HG03520 (cell line): ENCODE measurements at regions not wholly inside any gene's neighbourhood (a gene's known extent, or its start where the extent isn't known, plus 50 kb on each side); places are given as distances from the start of the nearest gene placed in this dataset.
"Not testable (repeated sequence)": the region's sequence is repeated elsewhere in the genome, so short reads cannot be mapped to it uniquely, and the experiment has no call there.

ENCODE experiments used
- ATAC-seq: cut with Tn5 transposase; IDR thresholded peaks from one replicate; pipeline ENCODE4 v1.9.1; 2021; ENCODE audit warnings: mild to moderate bottlenecking, moderate library complexity; ENCODE audit not compliant: unreplicated experiment

DNA sequence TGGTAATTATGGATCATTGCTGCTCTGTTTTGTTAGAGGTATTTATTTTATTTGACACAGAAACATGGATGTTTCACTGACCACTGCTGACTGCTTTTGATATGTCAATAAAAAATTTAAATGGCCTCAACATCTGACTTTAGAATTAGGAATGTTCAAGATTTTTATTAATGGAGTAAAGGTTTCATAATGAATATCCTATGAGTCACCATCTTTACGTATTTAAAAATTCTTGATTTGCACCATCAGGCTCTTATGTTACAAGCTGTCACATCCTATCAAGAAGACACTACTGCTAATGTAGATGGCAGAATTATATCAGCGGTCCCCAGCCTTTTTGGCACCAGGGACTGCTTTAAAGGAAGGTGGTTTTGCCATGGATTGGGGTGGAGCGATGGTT lies 578.7 kb upstream of the NRP1 start:
- ATAC-seq: no peak

DNA sequence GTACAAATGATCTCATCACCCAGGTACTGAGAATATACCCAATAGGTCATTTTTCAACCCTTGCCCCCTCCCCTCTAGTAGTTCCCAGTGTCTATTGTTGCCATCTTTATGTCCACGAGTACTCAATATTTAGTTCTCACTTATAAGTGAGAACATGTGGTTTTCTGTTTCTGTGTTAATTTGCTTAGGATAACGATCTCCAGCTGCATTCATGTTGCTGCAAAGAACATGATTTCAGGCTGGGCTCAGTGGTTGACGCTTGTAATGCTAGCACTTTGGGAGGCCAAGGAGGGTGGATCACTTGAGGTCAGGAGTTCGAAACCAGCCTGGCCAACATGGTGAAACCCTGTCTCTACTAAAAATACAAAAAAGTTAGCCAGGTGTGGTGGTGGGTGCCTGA lies 575.0 kb upstream of the NRP1 start:
- not testable (repeated sequence) for ATAC-seq

DNA sequence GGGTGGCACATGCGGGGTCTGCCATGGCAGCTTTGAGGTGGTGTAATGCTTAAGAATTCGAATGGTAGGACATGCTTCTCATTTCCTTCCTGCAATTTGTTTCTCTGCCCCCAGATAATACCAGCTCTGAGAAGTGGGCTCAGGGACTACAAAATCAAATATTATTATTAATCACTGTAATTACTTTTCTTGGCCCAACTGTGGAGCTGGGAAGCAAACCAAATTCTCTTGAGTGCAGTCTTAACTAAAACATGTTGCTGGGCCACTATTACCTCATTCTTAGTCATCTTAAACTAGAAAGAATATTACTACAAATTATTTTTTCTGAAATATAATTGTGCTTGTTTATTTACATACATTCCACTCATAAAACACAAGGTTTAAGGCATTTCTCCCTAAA lies 566.7 kb upstream of the NRP1 start:
- no peak for ATAC-seq

DNA sequence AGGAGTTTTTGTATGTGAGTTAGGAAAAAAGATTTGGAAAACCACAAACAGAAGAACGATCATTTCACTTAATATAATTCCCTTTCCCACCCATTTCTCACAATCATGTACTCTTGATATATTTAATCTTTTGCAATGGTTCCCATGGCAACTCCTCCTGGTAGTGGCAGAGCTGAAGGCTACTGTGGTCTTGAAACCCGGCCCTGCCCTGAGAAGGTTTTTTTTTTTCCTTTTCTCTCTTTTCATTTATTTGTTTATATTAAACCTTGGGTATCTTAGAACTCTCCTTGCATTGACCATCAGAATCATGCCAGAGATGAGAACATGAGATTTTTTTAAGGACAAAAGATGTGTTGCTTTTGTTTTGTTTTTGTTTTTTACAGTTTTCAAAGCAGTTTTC lies 566.1 kb upstream of the NRP1 start:
- ATAC-seq: no peak

DNA sequence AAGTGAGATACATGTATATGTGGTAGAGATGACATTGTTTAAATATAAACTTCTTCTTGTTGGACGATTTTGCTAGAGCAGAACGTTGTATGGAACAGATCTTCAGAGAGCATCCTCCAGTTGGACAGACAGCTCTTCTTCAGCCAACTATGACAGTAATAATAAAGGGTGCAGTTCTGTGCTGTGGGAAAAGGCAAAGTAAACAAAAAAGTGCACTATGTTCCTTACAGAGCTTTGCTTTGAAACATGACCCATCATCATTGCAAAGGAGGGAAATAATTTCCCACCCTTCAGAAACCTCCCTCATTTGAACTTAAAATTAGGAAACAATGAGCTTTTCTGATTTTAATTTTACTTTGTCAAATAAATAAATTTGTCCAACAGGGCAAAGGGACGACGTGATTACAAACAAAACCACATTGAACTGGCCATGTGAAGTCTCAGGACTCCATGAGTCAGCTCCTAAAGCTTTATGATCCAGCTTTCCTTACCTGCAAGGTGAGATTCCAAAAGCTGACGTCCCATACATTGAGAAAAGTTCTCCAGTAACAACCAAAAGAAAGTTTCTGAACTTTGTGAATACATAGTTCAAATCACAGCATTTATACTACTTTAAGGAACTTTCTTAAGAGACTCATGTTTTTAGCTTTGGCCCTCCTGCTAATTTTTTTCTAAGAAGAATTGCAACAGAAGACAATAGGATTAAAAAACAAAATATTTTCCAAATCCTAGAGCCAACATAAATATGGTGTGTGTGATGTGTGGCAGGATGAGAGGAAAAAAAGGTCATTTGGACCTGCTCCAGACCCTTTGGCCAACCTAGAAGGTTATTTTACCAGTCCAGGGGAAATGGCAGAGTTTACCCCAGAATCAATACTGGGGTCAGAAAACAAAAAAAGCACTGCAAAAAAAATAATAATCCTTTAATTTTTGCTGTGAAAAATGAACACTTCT lies 565.4 kb upstream of the NRP1 start:
- ATAC-seq: no peak

DNA sequence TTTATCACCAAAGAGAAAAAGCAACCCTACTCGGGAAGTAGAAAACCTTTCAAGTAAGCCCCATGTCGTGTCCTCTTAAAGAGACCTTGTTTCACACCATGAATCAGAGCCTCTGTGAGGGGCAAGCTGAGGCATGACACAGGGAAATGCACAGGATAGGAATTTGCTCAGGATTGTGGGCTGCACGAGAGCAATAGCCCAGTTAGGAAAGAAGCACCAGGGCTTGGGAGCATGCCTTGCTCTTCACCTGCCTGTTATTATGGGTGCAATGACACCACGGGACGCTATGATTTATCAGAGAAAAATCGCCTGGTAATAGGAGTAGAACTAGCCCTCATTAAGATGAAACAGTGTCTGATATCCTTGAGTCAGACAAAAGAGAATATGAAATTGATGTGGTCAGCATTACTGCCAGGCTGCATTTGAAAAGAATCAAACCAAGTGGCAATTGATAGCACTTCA lies 562.9 kb upstream of the NRP1 start:
- no peak for ATAC-seq

DNA sequence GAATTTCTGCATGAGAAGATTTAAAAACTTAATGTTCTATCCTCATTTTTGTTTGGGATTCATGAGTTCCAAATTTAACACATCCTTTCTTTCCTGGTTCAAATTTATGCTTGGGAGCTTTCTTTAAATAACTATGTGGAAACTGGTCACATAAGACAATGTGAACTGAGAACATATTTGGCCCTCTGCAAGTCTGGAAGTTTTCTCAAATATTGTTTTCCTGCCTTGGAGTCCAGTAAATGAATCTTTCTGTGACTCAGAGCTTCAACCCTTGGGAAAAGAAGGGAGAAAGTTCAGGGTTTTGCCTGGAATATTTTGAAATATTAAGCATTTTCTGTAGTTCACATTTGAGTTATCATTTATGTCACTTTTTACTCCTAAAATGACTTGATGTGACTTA lies 559.0 kb upstream of the NRP1 start:
- ATAC-seq: no peak

DNA sequence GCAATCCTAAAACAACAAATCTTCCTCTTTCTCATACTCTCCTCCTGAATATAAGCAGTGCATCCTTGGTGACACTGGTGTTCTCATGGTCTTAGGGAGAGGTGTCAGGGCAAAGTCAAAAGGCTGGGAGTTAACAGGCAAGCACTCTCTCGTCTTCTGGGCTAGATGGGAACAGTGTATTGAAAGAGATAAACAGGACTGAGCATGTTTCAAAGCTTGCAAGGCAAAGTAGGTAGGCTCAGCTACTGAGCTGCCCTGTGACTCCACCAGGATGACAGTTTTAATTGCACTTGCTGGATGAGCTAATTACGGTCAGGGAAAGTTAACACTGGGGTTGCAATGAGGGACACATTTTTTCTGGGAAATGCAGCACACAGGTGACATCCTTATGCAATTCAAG lies 554.9 kb upstream of the NRP1 start:
- no peak for ATAC-seq

DNA sequence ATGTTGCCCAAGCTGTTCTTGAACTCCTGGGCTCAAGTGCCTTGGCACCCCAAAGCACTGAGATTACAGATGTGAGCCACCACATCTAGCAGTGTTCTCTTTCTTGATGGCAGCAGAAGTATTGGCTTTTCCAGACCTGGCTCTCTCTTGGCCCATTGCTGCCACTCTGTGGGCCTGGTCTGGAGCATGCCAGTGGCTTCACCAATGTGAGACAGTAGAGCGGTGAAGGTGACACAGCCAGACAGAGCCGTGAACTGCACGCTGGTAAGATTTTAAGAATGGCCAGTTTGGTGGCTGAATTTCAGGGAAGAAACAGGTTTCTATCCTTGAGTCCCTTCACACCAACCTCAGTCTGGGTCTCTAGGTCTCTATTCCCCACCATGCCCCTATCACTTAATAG lies 552.7 kb upstream of the NRP1 start:
- no peak for ATAC-seq

DNA sequence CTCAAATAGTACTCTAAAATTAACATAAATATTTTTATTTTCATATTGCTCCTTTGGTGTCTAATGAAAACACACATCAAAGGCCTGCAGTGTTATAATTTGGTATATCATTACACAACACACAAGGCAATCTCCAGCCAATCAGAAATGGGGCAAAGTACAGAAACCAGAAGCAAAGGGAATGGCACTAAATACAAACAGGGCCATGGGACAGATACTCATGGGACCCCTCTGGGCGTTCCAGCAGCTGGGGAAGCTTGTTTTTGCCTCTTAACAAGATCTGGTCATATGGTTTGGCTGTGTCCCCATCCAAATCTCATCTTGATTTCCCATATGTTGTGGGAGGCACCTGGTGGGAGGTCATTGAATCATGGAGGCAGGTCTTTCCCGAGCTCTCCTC lies 551.8 kb upstream of the NRP1 start:
- ATAC-seq: no peak

DNA sequence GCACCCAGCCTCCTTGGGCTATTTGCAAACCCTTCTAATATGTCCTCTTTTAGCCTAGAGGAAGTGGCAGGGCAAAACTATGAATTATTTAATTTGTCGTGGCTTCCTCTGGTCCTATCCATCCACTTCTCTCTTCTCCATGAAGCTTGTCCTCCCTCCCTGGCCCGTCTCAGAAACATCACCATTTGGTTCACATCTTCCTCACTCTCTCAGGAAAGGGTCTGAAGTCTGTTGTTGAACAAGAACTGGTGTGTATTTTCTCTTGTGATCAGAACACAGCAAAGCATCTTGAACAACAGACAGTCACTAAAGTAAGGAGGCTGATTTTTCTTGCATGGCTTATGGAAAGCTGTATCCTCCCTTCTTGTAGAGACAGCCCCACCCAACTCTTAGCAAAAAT lies 550.1 kb upstream of the NRP1 start:
- no peak for ATAC-seq

DNA sequence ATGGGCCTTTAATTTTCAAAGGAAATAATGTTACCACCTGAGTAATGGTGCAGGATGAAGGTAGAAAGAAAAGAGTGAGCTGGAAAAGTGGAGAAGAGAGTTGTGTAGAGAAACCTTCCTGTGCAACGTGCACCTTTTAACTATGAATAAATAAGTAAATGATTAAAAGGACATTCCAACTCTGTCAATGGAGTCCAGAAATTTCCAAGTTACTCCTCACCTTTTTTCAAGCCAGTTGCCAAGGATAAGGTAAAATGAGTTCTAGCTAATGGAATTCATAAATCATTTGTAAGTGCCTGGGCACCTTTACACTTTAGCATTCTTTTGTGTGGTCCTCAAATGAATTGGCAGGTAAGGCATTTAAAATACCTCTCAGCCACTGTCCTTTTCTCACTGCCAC lies 549.4 kb upstream of the NRP1 start:
- no peak for ATAC-seq

DNA sequence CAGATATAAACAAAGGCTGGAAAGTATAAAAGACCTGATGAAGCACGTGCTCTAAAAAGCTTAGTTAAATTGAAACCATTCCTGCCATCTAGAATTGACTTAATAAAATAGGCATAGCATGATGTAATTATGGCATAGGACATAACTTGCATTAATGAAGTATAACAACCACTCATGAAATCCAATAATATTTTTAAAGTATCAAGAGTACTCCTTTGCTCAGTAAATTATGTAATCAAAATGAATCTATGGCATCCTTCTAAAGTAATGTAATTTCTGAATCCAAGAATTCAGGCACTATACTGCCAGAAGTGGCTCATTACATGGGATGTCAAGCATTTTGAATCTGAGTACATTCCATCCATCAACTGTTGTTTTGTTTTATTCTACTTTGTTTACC lies 548.5 kb upstream of the NRP1 start:
- ATAC-seq: no peak

DNA sequence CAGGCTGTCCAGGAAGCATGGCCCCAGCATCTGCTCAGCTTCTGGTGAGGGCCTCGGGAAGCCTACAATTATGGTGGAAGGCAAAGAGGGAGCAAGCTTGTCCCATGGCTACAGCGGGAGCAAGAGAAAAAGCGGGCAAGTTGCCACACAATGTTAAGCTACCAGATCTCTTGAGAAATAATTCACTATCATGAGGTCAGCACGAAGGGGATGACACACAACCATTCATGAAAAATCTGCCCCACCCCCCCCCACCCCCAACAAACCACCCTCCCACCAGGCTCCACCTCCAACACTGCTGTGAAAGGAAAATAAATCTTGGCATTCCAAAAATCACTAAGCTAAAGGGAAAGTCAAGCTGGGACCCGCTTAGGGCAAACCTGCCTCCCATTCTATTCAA lies 545.8 kb upstream of the NRP1 start:
- ATAC-seq: no peak

DNA sequence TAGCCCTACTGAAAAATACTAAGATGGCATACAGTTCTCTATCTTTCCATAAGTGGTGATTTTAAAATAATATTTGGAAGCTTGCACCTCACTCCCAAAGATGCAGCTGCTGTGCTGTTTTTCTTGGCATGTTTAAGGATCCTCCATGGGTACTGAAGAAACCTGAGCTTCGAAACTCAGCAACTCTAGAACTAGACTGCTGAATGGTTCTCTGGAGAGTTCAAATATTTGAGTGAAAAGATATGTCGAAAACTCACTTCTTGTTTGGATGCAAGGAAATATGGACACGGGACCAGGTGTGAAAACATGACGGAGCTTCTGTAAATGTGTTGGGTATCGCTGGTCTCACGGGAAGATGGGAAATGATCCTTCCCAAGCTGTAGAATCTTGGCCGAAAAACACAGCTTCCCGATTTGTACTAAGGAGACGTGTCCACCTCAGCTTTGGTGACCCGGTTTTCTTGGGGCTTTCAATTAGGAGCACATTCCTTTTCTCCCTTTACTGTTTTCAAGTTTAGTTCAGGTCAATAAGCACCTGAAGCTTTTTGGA lies 543.8 kb upstream of the NRP1 start:
- ATAC-seq: no peak

DNA sequence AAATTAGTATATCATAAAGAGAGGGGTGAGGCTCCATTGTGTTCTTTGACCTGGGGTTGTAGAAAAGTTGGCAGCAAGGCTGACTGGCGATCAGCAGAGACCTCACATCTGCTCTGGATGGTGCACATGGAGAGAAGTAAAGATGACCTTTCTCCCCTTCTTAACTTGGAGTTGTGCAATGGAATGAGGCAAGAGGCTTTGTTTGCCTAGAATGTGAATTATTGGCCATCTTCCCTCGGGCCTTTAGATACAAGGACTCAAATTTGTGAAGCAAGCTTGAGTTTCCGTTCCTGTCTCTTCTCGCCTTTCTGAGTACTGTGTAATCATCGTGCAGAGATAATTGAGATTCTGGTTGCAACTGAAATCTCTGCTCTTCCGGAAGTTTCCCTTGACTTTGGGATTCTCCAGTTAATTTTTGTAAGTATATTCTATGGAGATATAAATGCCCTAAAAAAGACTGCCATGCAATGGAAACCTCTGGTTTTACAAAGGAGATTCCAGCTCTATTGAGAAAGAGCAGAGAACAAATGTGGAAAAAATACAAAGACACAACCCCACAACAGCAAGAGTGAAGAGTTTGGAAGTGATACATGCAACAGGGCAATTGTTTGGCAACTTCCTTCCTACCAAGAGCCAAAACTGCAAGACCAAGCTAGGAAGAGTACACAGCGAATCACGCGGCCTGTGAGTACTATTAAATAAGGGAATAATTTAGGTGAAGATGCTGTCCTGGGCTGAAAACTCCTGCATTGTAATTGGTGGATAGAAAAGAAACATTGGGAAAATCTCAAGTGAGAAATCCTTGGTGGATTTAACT lies 542.3 kb upstream of the NRP1 start:
- no peak for ATAC-seq

DNA sequence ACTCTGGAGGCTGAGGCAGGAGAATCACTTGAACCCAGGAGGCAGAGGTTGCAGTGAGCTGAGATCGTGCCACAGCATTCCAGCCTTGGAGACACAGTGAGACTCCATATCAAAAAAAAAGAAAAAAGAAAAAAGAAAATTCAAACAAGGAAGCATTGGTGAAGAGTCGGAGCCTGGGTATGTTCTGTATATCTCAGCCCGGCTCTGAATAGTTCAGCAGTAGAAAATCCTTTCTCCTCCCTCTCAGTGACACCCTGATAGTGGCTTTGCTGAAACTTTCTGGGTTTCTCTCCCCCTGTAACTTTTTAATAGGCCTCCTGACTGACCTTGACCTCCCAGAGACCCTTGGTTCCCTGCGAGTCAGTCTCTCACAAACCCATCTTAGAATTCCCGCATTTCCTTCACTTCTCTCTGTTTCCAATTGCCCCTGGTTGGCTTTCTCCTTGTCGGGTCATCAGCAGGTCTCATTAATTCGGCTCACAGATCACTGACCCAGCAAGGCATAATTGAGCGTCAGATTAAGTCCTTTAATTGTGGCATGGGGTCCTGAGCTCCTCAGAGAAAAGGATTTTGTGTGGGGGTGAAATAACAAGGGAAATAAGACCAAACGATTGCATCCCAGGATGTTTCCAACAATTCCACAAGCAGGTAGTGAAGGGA lies 541.6 kb upstream of the NRP1 start:
- no peak for ATAC-seq

DNA sequence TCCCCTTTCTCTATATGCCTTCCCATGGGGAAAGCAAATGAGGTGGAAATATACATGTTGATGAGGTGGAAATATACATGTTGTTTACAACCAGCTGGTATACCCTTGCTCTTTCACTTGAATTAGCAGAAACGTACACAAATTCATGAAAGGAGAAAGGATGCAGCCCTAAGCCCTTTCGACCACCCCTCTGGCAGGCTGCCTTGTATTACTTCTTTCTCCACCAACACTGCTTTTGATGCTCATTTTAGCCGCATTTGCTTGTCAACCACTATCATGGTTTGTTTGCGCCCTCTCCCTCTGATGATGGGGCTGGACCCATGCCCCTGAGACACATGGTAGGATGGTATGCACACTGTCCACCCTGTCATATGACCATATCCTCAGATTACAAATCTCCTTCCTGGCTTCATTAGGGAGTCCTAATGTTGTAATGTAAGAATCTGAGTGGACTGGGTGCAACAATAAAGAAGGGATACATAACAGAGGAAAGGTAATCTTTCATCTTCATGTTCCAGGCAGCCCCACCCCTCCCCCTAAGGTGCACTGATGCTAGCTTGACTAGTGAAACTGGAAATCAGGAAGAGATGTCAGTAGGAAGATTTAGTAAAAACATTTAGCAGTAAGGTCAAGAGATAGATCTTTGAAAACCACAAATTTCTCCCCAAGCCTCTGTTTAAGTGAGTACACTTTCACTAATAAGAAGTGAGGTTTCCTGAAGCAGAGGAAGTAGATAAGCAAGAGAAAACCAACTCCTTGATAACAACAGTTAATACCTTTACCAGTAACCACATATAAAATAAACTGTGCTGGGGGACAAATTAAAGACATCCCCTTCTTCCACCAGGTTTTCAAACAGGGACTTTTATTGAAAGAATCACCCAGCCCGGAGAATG lies 536.8 kb upstream of the NRP1 start:
- ATAC-seq: no peak

DNA sequence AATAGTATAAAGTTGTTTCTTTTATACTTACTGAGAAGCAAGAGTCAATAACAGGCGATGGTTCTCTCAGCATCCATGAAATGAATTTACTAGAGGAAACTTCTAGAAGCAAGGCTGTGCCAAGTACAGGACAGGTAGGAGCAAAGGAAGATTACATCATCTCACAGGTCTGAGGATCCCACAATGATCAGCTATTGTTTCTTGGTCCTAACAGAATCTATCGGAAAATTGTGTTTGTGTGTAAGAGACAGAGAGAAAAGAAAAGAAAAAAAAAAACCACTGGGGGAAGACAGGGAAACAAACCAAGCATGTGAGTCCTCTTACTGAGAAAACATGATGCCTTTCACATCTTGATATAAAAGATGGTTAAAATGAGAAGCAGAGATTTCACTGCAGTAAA lies 535.0 kb upstream of the NRP1 start:
- ATAC-seq: no peak

DNA sequence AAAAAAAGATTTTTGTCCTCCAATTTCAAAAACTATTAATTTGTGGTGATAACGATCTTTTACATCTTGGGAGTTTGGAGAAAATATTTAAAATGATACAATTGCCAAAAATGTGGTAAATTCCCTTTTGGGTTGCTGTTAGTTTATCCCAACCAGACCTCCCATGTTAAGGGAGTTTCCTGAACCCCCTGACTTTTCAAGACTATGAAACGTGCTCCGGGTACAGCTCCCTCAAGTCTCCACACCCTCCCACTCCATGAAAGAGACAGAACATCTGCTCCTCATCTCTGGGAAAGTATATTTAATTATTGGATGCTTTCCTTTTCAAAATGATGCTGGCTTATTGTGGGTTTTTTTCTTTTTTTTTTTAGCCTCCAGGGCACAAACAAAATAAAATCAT lies 534.6 kb upstream of the NRP1 start:
- no peak for ATAC-seq
